IMR-90 (cell line): ENCODE measurements at regions not wholly inside any gene's neighbourhood (a gene's known extent, or its start where the extent isn't known, plus 50 kb on each side); places are given as distances from the start of the nearest gene placed in this dataset.

ENCODE experiments used
- ATAC-seq: fragments of 200-7000 bp; cut with Tn5 transposase; 2 replicates; pipeline ENCODE4 v1.9.1; 2020; ENCODE audit warnings: low read depth, mild to moderate bottlenecking, moderate library complexity
- BruUV-seq: library from RNA; stranded (reverse); fragments of 400-500 nt; replicated peaks from 2 replicates; lab custom pipeline; 2021; lab: Mats Ljungman, UMichigan
- CTCF ChIA-PET: fragments of 300-600 bp; formaldehyde crosslinking; extraction: SDS; loops from one replicate; lab custom pipeline; 2021; ENCODE audit warnings: antibody characterized with exemption; lab: Yijun Ruan, JAX
- POLR2A ChIA-PET: fragments of 300-600 bp; sonication (Branson Sonifier 250); formaldehyde crosslinking; loops from one replicate; lab custom pipeline; 2022; ENCODE audit warnings: antibody characterized with exemption; ENCODE audit not compliant: unreplicated experiment; lab: Charles Lee
- DNase-seq: peaks from one replicate; pipeline ENCODE4 v3.0.0; 2013
- H2AFZ ChIP-seq: replicated peaks from 2 replicates; pipeline ENCODE3; 2013; ENCODE audit warnings: low read length, mild to moderate bottlenecking; ENCODE audit not compliant: poor library complexity
- H2AK5ac ChIP-seq: 2 replicates; pipeline ENCODE4 v1.6.1; 2013; ENCODE audit warnings: low read depth, low read length, inconsistent platforms
- H2AK9ac ChIP-seq: replicated peaks from 2 replicates; pipeline ENCODE3; 2013; ENCODE audit warnings: mild to moderate bottlenecking, low read depth, low read length, moderate library complexity; ENCODE audit not compliant: poor library complexity
- H2BK120ac ChIP-seq: 2 replicates; pipeline ENCODE4 v1.6.1; 2013; ENCODE audit warnings: low read depth, low read length, inconsistent platforms
- H2BK15ac ChIP-seq: 3 replicates; pipeline ENCODE4 v1.6.1; 2013; ENCODE audit warnings: low read depth, low read length, inconsistent platforms
- H2BK20ac ChIP-seq: 2 replicates; pipeline ENCODE4 v1.6.1; 2013; ENCODE audit warnings: low read depth, mild to moderate bottlenecking, inconsistent platforms, low read length, moderate library complexity
- H2BK5ac ChIP-seq: 2 replicates; pipeline ENCODE4 v1.6.1; 2013; ENCODE audit warnings: mild to moderate bottlenecking, low read depth, low read length, inconsistent platforms; ENCODE audit not compliant: poor library complexity, severe bottlenecking
- H3K14ac ChIP-seq: replicated peaks from 2 replicates; pipeline ENCODE4 v1.6.1; 2013; ENCODE audit warnings: low read depth, low read length, inconsistent platforms
- H3K18ac ChIP-seq: 2 replicates; pipeline ENCODE4 v1.6.1; 2013; ENCODE audit warnings: low read depth, low read length, control low read depth
- H3K23ac ChIP-seq: 2 replicates; pipeline ENCODE4 v1.6.1; 2013; ENCODE audit warnings: low read depth, low read length, inconsistent platforms
- H3K27ac ChIP-seq: 2 replicates; pipeline ENCODE4 v1.5.1; 2013; ENCODE audit warnings: mild to moderate bottlenecking, control low read depth, low read length; ENCODE audit not compliant: insufficient read depth
- H3K27me3 ChIP-seq: 2 replicates; pipeline ENCODE4 v1.6.1; 2013; ENCODE audit warnings: low read length; ENCODE audit not compliant: control insufficient read depth, insufficient read depth
- H3K36me3 ChIP-seq: 2 replicates; pipeline ENCODE4 v1.6.1; 2013; ENCODE audit warnings: low read length, mixed read lengths; ENCODE audit not compliant: control insufficient read depth, insufficient read depth
- H3K4ac ChIP-seq: 2 replicates; pipeline ENCODE4 v1.6.1; 2013; ENCODE audit warnings: low read depth, low read length, inconsistent platforms
- H3K4me1 ChIP-seq: 2 replicates; pipeline ENCODE4 v1.6.1; 2013; ENCODE audit warnings: low read length, mixed read lengths; ENCODE audit not compliant: control insufficient read depth, insufficient read depth
- H3K4me2 ChIP-seq: 2 replicates; pipeline ENCODE4 v1.6.1; 2013; ENCODE audit warnings: low read depth, mild to moderate bottlenecking, control low read depth, low read length, moderate library complexity
- H3K4me3 ChIP-seq: 2 replicates; pipeline ENCODE4 v1.5.1; 2013; ENCODE audit warnings: low read depth, mild to moderate bottlenecking, control low read depth, low read length, moderate library complexity; ENCODE audit not compliant: insufficient read depth
- H3K56ac ChIP-seq: 2 replicates; pipeline ENCODE4 v1.6.1; 2013; ENCODE audit warnings: low read length, inconsistent platforms; ENCODE audit not compliant: insufficient read depth; ENCODE audit errors: extremely low read depth
- H3K79me1 ChIP-seq, 2 experiments: 2 replicates each; pipeline ENCODE4 v1.6.1; 2013; ENCODE audit warnings: low read length in 2 of 2, inconsistent platforms in 1 of 2, low read depth in 1 of 2
- H3K9ac ChIP-seq: 2 replicates; pipeline ENCODE4 v1.6.1; 2013; ENCODE audit warnings: low read depth, low read length, control low read depth
- H3K9me1 ChIP-seq: 2 replicates; pipeline ENCODE4 v1.6.1; 2013; ENCODE audit warnings: low read length, inconsistent platforms; ENCODE audit not compliant: insufficient read depth
- H3K9me3 ChIP-seq: 2 replicates; pipeline ENCODE4 v1.6.1; 2013; ENCODE audit warnings: low read length; ENCODE audit not compliant: control insufficient read depth, insufficient read depth
- H4K20me1 ChIP-seq: 2 replicates; pipeline ENCODE4 v1.6.1; 2013; ENCODE audit warnings: low read length, inconsistent platforms; ENCODE audit not compliant: insufficient read depth
- H4K5ac ChIP-seq: 2 replicates; pipeline ENCODE4 v1.6.1; 2013; ENCODE audit warnings: mild to moderate bottlenecking, low read depth, low read length, control low read depth
- H4K8ac ChIP-seq, 2 experiments: 2 replicates each; pipeline ENCODE4 v1.6.1; 2013; ENCODE audit warnings: low read depth in 2 of 2, low read length in 2 of 2, control low read depth in 1 of 2, inconsistent platforms in 1 of 2
- H4K91ac ChIP-seq: 2 replicates; pipeline ENCODE4 v1.6.1; 2013; ENCODE audit warnings: low read depth, low read length, inconsistent platforms; ENCODE audit not compliant: insufficient read depth
- BHLHE40 ChIP-seq: fragments of 150-350 bp; IDR thresholded peaks from 2 replicates; pipeline ENCODE4 v1.6.1; 2016; ENCODE audit warnings: mild to moderate bottlenecking, low read depth, low read length
- CEBPB ChIP-seq: IDR thresholded peaks from 2 replicates; pipeline ENCODE4 v1.6.1; 2012; ENCODE audit warnings: low read depth, low read length, improper control_type of control experiment
- CHD1 ChIP-seq: IDR thresholded peaks from 2 replicates; pipeline ENCODE4 v1.6.1; 2012; ENCODE audit warnings: low read depth, low read length, improper control_type of control experiment
- ELK1 ChIP-seq: fragments of 150-350 bp; IDR thresholded peaks from 2 replicates; pipeline ENCODE4 v1.6.1; 2016; ENCODE audit warnings: low read depth, mild to moderate bottlenecking, low read length, moderate library complexity, borderline replicate concordance
- FOS ChIP-seq: fragments of 150-350 bp; IDR thresholded peaks from 2 replicates; pipeline ENCODE4 v1.6.1; 2016; ENCODE audit warnings: low read depth, low read length
- MAFK ChIP-seq: IDR thresholded peaks from 2 replicates; pipeline ENCODE4 v1.6.1; 2012; ENCODE audit warnings: low read depth, low read length, improper control_type of control experiment
- MAZ ChIP-seq: IDR thresholded peaks from 2 replicates; pipeline ENCODE4 v1.6.1; 2012; ENCODE audit warnings: low read depth, mild to moderate bottlenecking, low read length, improper control_type of control experiment, moderate library complexity, borderline replicate concordance
- MXI1 ChIP-seq: IDR thresholded peaks from 2 replicates; pipeline ENCODE4 v1.6.1; 2012; ENCODE audit warnings: low read depth, mild to moderate bottlenecking, low read length, moderate library complexity, borderline replicate concordance
- NFE2L2 ChIP-seq: fragments of 150-350 bp; IDR thresholded peaks from 2 replicates; pipeline ENCODE4 v1.6.1; 2016; ENCODE audit warnings: low read depth, mild to moderate bottlenecking, low read length
- POLR2A ChIP-seq: IDR thresholded peaks from 2 replicates; pipeline ENCODE4 v1.6.1; 2012; ENCODE audit warnings: mild to moderate bottlenecking, low read depth, low read length
- RAD21 ChIP-seq: IDR thresholded peaks from 2 replicates; pipeline ENCODE4 v1.6.1; 2012; ENCODE audit warnings: low read length, improper control_type of control experiment
- RCOR1 ChIP-seq: IDR thresholded peaks from 2 replicates; pipeline ENCODE4 v1.6.1; 2012; ENCODE audit warnings: mild to moderate bottlenecking, low read length, improper control_type of control experiment; ENCODE audit not compliant: insufficient replicate concordance
- RFX5 ChIP-seq: IDR thresholded peaks from 2 replicates; pipeline ENCODE4 v1.8.0; 2012; ENCODE audit warnings: low read depth, mild to moderate bottlenecking, low read length, moderate library complexity
- SMC3 ChIP-seq: fragments of 150-350 bp; IDR thresholded peaks from 2 replicates; pipeline ENCODE4 v1.6.1; 2016; ENCODE audit warnings: low read depth, mild to moderate bottlenecking, antibody characterized with exemption, low read length, moderate library complexity
- WGBS, 2 experiments: methylation state at CpG; one replicate each; pipeline versions ENCODE4 v1.1.5 to v1.1.7; 2013; ENCODE audit warnings: missing lambda C conversion rate in 2 of 2; ENCODE audit not compliant: insufficient read length in 1 of 2; ENCODE audit errors: extremely low coverage in 2 of 2; 5-methylcytosine and 5-hydroxymethylcytosine counted together
- dilution Hi-C: fragments of 300-500 bp; cut with HindIII; formaldehyde crosslinking; loops from one replicate; pipeline ENCODE4 v1.14.3; 2018; ENCODE audit warnings: low sequenced_read_pairs; ENCODE audit not compliant: unreplicated experiment
- in situ Hi-C: fragments of 300-500 bp; cut with MboI; formaldehyde crosslinking; loops from 3 replicates; pipeline ENCODE4 v1.14.3; 2019; ENCODE audit warnings: low sequenced_read_pairs, inconsistent platforms, mixed read lengths
- intact Hi-C: fragments of 100-400 bp; cut with micrococcal nuclease; formaldehyde crosslinking; loops from 2 replicates; pipeline ENCODE4 v1.10.0; 2022
- TF ChIP-seq, protein P1 (sequence below): fragments of 150-350 bp; IDR thresholded peaks from 2 replicates; pipeline ENCODE4 v1.6.1; 2017; ENCODE audit warnings: mild to moderate bottlenecking, antibody characterized with exemption, low read length, low read depth

- in situ Hi-C loops (no loop called here), intact Hi-C loops (no loop called here), dilution Hi-C loops (no loop called here)
- Histone ChIP-seq H2BK120ac (no peak overlapping the region), H4K5ac (no peak overlapping the region), H3K9ac (no peak overlapping the region), H3K4me1 (no peaks in the 10 kb centered on the region), H3K4me2 (no peak overlapping the region), H3K4me3 (no peak overlapping the region), H3K36me3 (no peaks in the 10 kb centered on the region), H3K9me3 (no peaks in the 10 kb centered on the region), H2BK20ac (no peak overlapping the region), H3K4ac (no peak overlapping the region), H3K27me3 (no peaks in the 10 kb centered on the region; the same call in 1 of the 2 replicates), H2BK5ac (no peak overlapping the region), H2AK9ac (no peak overlapping the region), H3K9me1 (no peaks in the 10 kb centered on the region), H2AK5ac (no peak overlapping the region), H3K79me1 (no peaks in the 10 kb centered on the region), H4K20me1 (no peaks in the 10 kb centered on the region), H3K27ac (no peak overlapping the region), H4K91ac (no peak overlapping the region), H3K23ac (no peak overlapping the region), H3K14ac (no peak overlapping the region), H2BK15ac (no peak overlapping the region), H4K8ac (no peak overlapping the region), H3K18ac (no peak overlapping the region), H3K56ac (no peak overlapping the region), H2AFZ (no peak overlapping the region)
- ChIA-PET POLR2A (no interaction called here), CTCF (interaction anchor here (0.9 kb wide), 1 partner anchor 19 kb away, joined by 3 read pairs; no protein-coding TSS in a partner anchor)
- ATAC-seq = no peak
- WGBS, 2 experiments = no CpG with 5 or more reads among the region's 3 CpGs
- TF ChIP-seq ELK1 (no peak), MXI1 (no peak), NFE2L2 (no peak), MAFK (no peak), CEBPB (no peak), RAD21 (no peak), BHLHE40 (no peak), SMC3 (no peak), FOS (no peak), RFX5 (no peak), POLR2A (no peak), CHD1 (no peak), RCOR1 (no peak), MAZ (no peak)
- TF ChIP-seq, protein P1, sequence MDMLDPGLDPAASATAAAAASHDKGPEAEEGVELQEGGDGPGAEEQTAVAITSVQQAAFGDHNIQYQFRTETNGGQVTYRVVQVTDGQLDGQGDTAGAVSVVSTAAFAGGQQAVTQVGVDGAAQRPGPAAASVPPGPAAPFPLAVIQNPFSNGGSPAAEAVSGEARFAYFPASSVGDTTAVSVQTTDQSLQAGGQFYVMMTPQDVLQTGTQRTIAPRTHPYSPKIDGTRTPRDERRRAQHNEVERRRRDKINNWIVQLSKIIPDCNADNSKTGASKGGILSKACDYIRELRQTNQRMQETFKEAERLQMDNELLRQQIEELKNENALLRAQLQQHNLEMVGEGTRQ = no peak
- DNase-seq = no peak
- no TSS peak for BruUV-seq
Measured at GRCh38 chrX:20463296-20464075, 196.8 kb upstream of the RPS6KA3 start.
